ENCODE measurements at regions not wholly inside any gene's neighbourhood (a gene's known extent, or its start where the extent isn't known, plus 50 kb on each side); places are given as distances from the start of the nearest gene placed in this dataset.
"Not testable (repeated sequence)": the region's sequence is repeated elsewhere in the genome, so short reads cannot be mapped to it uniquely, and the experiment has no call there.

DNA sequence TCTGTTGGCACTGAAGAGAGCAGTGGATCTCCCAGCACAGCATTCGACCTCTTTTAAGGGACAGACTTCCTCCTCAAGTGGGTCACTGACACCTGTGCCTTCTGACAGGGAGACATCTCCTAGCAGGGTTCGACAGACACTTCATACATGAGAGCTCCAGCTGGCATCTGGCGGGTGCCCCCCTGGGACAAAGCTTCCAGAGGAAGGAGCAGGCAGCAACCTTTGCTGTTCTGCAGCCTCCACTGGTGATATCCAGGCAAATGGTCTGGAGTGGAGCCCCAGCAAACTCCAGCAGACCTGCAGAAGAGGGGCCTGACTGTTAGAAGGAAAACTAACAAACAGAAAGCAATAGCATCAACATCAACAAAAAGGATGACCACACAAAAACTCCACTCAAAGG, 624.3 kb upstream of the CCDC179 start:
- DNase-seq, result not testable (repeated sequence)

DNA sequence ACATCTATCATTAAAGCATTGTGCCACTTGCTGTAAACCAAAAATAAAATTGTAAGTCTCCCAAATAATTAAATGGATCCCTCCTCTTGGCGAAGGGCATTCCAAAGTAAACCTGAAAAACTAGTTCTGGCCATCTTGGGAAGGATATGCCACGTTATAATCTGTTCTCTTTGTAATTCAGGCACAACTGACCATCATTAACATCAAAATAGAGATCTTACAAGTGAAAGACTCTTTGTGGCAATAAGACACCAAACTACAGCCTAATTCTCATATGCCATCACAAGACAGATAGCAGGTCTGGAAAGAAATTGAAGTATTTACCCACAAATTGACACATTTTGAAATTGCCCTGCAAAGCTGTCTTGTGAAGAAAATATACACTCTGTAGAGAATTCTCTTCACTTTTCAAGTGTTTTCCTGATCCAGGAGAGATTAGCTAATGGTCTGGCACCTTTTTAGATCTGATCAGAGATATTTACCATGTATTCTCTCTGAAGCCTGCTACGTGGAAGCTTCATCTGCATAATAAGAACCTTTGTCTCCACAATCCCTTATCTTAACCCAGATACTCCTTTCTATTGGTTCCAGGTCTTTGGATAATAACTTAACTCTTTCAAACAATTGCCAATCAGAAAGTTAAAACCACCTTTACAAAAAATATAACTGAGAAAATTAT, 630.4 kb upstream of the CCDC179 start:
- DNase-seq, result no peak

DNA sequence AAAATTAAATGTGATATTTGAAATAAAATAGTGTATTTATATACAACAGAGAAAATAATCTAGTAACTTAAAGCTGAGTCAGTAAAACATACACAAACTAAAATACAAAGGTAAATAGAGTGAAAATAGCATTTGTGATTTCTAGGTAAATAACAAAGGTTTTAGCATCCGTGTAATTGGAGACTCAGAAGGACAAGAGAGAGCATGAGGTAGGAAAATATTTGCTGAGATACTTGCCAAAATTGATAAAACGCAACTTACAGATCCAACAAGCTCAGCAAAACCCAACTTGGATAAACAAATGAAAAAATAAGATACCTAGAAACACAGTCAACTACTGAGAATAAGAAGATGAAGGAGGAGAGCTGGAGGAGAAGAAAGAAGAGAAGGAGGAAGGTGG, 634.7 kb upstream of the CCDC179 start:
- DNase-seq, result no peak

DNA sequence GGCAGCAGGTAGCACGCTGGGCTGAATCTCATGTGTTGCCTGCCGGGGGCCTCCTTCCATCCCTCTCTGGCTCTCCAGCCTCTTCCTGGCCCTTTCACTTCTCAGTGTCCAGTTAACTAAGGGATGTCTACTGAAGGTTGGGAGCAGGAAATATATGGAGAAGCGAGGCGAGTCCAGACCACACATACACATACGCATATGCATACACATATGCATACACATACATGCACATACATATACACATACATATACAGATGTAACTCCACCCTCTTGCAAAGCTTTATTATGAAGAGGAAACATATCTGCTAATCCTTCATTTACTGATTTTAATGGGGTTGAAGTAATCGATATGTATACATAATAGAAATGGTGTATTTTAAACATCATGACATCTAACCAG, 636.1 kb upstream of the CCDC179 start:
- DNase-seq, result no peak

DNA sequence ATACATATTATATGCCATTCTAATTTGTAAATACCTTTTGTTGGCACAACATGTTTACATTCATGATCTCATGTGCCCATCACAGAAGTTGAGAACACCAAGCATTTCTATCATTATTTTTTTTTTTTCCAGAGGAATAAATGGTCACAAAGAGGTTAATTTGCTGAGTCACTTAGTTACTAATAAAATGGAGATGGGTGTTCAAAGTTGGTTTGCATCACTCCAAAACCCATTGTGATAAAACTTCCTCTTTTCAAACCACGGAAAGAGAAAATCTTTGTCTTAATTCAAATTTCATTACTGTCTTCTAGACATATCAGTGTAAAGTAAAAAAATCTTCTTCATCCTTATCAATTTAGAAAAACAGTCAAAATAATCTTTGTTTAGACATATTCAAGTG, 636.8 kb upstream of the CCDC179 start:
- DNase-seq, result no peak

DNA sequence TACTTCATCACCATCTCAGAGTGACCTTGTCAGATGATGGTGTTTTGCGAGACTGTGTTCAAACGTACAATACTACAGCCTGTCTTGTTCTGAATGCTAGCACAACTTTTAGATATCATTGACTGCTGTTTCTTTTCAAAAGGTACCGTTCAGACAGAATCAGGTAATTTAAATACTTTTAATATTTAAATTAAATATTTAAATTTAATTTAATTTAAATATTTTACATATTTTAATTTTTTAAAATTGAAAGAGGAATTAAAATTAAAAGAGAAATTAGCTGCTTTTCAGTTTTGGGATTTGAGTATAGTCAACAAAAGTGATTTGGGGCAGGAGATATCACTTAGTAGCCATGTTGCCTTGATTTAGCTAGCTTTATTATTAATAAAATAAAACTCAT, 642.1 kb upstream of the CCDC179 start:
- no peak for DNase-seq

DNA sequence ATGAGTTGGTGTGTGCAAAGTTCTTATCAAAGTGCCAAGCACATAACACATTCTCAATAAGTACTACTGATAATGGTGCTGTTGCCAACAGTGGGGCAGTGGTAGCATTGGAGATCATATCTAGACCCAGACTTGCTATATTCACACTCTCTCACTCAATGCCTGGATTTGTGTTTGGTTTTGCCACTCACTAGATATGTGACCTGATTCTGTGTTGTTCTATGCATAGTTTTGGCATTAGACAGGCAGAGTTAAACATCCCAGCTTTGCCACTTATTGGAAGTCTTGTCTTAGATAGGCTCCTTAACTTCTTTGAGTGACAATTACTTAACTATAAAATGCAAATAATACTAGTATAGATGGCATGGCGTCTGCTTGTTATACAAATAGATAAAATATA, 642.6 kb upstream of the CCDC179 start:
- DNase-seq, result no peak

DNA sequence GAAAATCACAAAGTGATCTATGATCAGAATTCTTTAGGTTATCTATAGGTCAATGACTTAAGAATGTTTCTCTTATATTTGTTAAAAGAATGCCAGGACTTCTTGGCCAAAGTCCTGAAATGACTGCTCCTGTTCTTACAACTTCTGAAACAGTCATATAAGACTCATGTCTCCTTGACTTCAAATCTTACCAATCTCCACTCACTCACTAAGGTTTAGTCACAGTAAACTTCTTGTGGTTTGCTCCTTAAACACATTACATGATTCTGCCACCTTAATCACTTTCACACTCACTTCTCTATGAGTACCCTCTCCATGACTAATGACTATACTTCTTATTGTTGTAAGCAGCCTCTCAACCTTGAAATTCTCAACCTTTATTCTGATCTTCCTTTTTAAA, 648.7 kb upstream of the CCDC179 start:
- no peak for DNase-seq

DNA sequence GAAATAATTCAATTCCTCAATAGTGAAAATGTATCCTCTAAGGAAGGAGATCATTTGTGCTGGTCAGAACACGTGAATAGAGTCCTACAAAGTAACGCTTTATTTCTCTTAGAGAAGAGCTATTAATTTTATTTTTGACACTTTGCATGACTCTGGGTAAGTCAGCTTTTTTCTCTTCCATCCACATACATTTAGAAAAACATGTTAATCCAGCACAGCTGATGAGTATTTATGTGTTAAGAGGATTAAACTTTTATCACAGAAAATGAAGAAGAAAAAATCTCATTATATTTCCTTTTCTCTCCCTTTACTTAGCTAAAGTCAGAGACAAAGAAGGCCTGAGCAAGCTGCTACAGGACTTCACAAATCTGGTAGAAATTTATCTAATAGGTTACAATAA, 649.5 kb upstream of the CCDC179 start:
- no peak for DNase-seq

DNA sequence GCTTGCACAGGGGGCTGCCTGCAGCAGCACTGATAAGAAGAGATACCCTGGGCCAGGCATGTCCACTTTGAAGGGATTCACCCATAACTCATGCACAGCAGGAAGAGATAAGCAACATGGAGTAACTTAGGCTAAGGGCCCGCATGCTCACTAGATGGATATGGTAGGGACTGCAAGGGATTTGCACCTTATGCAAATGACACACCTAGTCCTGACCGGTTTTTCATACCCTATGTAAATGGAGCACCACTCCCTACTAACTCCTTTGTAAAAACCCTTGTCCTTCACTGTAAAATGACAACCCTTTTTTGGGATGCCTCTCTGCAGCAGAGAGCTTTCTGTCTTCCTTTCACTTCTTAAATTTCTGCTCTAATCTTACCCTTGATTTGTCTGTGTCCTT, 658.9 kb upstream of the CCDC179 start:
- DNase-seq, result no peak

DNA sequence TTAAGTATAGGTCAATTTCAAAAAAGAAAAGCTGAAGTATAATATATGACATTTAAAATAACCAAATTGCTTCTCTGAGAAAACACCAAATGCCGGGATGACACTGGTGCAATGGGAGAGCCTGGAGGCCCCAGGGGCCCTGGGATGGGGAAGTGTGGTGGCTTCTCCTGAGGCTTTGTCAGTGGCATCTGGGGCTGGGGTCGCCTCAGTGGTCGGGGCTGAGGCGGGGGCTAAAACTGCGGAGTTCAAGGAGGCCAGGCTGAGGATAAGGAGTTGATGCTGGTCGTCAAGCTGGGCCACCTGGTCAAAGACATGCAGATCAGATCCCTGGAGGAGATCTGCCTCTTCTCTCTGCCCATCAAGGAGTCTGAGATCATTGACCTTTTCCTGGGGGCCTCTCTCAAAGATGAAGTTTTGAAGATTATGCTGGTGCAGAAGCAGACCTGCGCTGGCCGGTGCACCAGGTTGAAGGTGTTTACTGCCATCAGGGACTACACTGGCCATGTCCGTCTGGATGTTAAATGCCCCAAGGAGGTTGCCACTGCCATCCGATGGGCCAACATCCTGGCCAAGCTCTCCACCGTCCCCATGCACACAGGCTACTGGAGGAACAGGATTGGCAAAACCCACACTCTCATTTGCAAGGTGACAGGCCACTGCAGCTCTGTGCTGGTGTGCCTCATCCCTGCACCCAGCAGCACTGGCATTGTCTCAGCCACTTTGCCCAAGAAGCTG, 660.1 kb upstream of the CCDC179 start:
- DNase-seq, result no peak

DNA sequence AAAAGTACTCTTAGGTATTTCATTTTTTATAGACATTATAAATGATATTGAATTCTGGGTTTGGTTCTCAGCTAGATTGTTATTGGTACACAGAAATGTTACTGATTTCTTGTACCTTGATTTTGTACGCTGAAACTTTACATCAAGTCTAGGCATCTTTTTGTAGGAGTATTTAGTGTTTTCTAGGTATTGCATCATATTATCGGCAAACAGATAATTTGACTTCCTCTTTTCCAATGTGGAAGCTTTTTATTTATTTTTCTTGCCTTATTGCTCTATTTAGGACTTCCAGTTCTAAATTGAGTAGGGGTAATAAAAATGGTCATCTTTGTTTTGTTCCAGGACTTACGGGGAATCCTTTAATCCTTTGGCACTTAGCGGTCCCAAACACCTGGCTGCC, 676.6 kb upstream of the CCDC179 start:
- no peak for DNase-seq

DNA sequence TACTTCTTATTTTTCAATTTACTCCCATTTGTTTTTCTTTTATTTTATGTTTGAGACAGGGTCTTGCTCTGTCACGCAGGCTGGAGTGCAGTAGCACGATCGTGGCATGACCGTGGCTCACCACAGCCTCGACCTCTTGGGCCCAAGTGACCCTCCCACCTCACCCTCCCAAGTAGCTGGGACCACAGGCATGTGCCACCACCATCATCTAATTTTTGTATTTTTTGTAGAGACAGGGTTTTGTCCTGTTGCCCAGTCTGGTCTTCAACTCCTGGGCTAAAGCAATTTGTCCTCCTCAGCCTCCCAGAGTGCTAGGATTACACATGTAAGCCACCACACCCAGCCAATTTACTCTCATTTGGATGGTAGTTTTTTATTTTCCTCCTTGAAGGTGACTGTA, 679.3 kb upstream of the CCDC179 start:
- DNase-seq, result no peak

DNA sequence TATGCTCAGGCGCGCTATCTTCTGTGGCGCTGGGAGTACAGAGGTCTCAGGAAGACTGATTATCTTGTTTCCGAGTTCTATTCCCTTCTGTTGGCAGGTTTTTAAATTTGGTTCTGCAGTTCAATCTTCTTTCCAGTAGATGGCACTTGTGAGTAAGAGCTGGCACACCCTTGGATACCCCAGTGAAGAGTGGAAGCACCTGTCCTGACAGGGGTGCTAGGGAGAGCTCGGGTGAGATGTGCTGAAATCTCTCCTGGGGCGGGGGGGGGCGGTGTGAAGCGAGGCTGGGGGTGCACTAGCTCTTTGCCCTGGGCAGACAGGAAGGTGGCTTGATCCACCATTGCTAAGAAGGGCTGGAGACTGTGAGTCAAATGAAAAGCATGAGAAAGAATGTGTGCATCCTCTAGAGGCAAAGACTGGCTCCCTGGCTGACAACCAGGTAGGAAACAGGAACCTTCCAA, 679.9 kb upstream of the CCDC179 start:
- peak; percentile 35 to 77 (median 59) for DNase-seq

DNA sequence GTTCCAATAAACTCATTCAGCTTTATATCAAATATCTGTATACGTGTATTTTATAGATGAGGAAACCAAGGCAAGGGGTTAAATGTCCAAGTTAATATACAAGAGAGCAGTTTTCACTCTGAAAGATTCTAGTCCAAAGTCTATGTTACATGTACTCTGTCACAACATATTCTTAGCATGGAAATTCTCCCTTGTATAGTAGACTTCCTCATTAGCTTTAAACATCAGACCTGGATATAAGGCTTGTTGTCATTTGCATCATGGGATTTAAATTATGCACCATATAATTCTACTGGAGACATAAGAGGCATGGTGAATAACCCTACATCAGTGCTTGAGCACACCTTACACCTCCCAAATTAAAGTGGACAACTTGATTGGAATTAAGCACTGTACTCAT, 681.9 kb upstream of the CCDC179 start:
- no peak for DNase-seq

DNA sequence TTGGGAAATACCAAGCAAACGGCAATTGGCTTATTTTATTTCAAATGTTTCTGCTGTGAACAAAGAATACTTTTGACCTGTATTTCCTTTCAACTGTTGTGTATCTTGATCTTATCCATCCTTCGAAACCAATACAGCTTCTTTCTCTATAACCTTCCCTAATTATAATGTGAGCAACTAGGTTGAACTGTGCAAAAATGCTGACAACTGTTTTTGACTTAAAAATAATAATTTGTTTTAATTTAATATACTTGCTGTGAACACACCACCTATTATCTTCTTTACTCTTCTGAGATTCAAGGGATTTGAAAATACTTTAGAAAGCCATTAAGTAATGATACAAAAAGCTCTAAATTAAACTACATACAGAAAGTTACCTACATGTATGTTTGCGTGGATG, 682.5 kb upstream of the CCDC179 start:
- no peak for DNase-seq

DNA sequence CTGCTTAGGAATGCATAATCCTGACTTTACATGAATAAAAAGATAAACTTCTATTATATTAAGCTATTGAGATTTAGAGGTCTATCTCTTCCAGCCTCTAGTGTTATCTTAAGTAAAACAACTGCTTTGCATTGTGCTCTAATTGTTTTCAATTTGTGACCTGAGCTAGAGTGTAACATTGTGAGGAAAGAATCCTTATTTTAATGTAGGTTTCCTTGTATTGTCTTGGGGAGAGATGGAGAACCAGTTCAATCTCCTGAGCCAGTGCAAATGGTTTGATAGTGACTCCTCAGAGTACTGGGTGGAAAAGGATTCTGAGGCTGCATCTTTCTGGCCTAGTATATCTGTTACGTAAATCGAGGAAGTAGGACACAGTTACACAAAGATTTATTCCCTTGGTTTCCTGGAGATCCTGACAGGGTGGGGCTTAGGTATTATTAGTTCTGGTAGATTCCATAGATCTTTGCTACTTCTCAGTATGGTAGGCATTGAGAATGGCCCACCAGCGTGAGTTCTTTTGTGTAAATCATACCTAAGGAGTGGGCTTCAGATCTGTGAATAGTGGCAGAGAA, 683.5 kb upstream of the CCDC179 start:
- no peak for DNase-seq

DNA sequence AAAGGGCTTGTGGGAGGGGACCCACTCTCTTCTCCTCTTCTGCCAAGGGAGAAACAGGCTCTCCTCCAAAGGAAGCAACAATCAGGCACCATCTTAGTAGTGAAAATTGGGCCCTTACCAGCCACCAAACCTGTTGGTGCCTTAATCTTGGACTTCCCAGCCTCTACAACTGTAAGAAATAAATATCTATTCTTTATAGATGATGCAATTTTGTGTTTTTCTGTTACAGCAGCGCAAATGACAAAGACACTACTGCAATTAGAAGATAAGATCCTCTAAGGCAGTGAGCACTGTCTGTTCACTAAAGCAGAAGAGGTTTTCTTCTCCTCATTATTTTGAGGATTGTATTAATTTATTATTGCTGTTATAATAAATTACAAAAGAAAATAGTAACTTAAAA, 691.4 kb upstream of the CCDC179 start:
- no peak for DNase-seq

DNA sequence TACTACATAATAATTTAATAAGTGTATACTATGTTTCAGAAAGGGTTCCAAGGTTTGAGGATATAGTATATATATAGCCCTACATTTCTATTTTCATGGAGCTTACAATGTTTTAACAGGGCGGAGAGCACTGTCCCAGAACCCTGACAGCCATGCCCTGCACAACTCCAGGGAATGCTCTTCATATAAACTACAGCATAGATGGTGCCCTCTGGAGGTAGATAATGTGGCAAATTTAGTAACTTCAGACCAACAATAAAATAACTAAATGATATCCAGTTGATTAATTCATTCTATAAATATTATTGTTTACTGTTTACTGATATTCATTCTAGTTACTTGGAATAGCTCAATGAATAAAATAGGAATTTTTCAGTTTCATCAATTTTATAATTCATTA, 693.7 kb upstream of the CCDC179 start:
- DNase-seq, result no peak

DNA sequence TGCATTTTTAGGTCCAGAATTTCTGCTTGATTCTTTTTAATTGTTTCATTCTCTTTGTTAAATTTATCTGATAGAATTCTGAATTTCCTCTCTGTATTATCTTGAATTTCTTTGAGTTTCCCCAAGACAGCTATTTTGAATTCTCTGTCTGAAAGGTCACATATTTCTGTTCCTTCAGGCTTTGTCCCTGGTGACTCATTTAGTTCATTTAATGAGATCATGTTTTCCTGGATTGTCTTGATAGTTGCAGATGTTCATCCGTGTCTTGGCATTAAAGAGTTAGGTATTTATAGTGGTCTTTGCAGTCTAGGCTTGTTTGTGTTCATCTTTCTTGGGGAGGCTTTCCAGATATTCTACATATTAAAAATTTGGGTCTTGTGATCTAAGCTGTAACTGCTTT, 694.8 kb upstream of the CCDC179 start:
- no peak for DNase-seq

DNA sequence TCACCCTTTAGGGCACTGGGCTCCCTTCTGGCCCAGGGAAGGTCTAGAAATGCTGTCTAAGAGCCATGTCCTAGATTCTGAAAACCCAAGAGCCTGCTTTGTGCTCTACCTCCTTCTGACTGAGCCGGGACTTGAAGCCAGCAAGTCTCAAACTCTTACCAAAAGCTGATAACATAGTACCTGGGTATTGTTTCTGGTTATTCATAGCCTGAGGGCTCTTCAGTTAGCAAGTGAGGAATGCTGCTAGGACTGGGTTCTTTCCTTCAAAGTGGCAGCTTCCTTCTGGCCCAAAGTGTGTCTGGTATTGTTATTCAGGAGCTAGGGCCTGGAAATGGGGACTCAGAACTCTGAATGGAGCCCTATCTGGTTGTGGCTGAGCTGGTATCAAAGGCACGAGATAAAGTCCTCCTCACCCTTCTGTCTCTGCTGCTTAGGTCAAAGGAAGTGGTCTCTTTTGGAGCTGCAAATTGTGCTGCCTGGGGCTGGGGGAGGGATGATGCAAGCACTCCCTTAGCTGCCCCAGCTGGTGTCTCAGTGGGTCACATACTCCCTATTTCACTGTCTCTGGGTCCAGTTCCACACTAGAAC, 696.0 kb upstream of the CCDC179 start:
- DNase-seq, result no peak

DNA sequence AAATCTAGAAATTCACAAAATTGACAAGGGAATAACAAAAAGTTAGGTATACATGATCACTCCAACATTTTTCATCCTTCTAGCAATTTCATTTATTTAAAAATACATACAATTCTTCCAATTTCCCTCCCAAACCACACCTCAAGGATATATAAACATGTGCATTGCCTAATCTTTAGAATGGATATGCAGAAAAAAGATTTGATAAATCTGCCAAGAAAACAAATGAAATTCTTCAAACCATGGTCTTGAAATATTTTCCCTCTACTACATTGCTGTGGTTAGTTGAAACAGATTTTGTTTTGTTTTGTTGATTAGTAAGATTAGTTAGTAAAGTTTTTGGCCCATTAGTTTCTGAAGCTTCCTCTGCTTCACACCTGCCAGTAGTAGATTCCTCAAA, 703.3 kb upstream of the CCDC179 start:
- peak in 1 of 3 experiments; percentile 48 for DNase-seq

DNA sequence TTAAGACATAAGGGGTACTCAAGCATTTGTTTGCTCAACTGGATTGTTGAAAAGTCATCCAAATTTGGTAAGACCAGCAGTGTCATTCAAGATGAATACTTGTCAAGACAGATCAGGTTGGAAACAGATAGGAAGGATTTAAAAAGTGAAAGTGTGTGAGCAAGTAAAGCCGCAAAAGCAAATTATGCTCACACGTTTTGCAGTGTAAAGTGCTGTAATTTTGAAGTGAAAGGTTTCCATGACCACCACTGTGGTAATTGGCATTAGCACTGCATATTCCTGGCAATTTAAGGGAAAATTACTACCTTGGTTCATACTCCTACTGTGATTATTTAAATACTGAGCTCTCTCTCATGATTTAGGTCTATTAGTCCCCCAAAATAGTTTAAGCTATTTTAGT, 704.1 kb upstream of the CCDC179 start:
- DNase-seq, result peak; percentile 65 to 96 (median 82)

DNA sequence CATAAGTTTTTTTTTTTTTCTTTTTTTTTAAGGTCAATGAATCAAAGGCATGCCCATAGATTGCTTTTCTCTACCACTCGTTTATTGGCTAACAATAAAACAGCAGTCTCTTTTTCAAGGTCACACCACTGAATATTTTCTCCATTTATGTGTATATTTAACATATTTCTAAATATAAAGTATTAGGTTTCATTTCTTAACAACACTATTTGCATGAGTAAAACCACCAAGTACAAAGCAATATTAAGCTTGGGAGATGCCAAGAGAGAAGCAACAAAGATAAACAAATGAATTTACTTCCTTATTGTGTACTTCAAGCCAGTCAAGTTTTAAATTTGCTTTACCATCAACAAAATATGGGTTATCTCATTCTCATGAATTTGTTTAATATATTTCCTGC, 708.9 kb upstream of the CCDC179 start:
- no peak for DNase-seq

Measured in NCI-H1417 (cell line).